Erythroblast (primary cell): ENCODE measurements at regions not wholly inside any gene's neighbourhood (a gene's known extent, or its start where the extent isn't known, plus 50 kb on each side); places are given as distances from the start of the nearest gene placed in this dataset.

Experiments used
- GATA1 ChIP-seq: IDR thresholded peaks from 2 replicates; pipeline ENCODE4 v1.6.1; 2011; ENCODE audit warnings: low read depth, mild to moderate bottlenecking, control low read depth, low read length, moderate library complexity
- POLR2A ChIP-seq: IDR thresholded peaks from 2 replicates; pipeline ENCODE4 v1.6.1; 2011; ENCODE audit warnings: mild to moderate bottlenecking, low read length

GRCh38 chr6:86087954-86088353 is 445.3 kb upstream of the SYNCRIP start:
- TF ChIP-seq POLR2A: no peak
- no peak for TF ChIP-seq GATA1
